Left renal pelvis (tissue), 4 donors: ENCODE measurements at regions not wholly inside any gene's neighbourhood (a gene's known extent, or its start where the extent isn't known, plus 50 kb on each side); places are given as distances from the start of the nearest gene placed in this dataset.
"Not testable (repeated sequence)": the region's sequence is repeated elsewhere in the genome, so short reads cannot be mapped to it uniquely, and the experiment has no call there.

Experiments
- DNase-seq, 4 donors: peaks; one replicate each; pipeline ENCODE4 v3.0.0-alpha.2; 2013; ENCODE audit warnings: low read depth in 4 of 4, low spot score in 3 of 4

DNA sequence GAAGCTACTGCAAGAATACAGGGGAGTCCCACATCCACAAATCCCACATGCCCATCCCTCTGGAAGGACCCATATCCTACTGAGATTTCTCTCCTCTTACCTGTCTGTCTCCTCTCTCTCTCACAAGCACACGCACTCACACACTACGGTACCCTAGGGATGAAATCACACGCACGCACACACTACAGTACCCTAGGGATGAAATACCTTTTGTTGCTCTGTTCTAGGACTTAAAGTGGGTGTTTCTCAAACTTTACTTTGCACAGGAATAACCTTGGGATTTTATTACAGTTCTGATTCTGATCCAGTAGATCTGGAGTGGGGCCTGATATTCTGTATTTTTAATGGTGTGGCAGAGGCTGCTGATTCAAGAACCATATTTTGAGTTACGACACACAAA is 622.2 kb upstream of the ZNF385D start:
- no peak for DNase-seq

DNA sequence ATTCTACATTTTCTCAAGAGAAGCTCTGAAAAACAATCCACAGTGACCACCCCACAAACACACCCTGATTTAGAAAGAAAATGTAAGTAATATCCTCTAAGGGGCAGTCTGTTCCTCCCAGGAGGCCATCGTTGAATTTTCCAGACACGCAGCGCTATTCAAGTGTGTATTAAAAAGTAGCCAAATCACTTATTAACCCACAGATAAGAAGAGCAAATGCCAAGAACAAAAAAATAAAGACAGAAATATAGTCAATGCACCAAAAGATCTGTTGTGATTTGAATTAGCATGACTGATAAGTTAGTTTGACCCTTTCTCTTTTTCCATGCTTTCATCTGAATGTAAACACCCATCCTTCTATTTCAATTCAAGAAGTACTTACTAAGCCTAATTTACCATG is 622.8 kb upstream of the ZNF385D start:
- no peak for DNase-seq

DNA sequence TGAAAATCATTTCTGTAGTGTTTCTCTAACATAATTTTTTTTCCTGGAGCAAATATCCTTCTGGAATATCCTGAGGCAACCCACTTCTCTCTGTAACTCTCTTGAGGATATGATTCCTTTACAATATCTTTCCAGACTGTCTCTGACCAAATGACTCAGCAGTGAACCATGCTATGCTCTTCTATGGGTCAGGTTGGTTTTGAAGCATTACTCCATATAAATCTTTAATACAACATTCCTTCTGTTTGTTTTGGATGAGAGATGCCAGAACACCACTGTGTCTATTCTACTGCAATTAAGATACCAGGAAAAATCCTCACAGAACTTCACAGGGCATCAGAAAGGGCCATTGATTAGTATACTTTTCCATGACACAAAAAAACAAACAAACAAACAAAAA is 626.4 kb upstream of the ZNF385D start:
- no peak for DNase-seq

DNA sequence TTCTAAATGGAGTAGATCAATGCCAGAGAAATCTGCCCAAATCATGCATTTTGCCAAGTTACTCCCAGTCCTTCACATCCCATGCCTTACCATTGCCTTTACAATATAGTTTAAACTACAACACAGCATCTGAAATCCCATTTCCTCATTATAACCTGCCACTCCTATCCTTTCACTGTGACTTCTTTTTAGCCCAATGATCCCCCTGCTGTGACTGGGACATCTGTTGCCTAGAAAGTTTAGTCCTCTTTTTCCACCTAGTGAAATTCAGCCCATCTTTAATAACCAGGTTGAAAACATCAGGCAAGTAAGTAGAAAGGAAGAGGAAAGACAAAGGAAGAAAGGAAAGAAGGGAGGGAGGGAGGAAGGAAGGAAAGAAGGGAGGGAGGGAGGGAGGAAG is 627.9 kb upstream of the ZNF385D start:
- DNase-seq = no peak

DNA sequence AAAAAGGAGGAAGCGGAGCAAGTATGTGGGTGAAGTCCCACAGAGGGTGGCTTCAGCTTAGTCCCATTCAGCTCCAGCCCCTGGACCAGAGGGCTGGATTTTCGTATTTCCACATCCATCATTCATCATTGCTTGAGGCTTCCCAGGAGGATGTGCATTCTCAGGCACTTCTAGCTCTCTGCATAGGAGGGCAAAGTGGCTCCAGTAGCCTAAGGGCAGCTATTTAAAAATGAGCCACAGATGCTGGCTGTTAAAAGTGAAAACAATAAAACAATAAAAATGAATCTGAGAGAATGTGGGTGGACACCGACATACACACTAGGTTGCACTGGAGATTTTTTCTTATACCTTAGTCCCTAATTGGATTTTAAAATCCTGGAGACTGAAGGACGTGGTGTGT is 629.2 kb upstream of the ZNF385D start:
- no peak for DNase-seq

DNA sequence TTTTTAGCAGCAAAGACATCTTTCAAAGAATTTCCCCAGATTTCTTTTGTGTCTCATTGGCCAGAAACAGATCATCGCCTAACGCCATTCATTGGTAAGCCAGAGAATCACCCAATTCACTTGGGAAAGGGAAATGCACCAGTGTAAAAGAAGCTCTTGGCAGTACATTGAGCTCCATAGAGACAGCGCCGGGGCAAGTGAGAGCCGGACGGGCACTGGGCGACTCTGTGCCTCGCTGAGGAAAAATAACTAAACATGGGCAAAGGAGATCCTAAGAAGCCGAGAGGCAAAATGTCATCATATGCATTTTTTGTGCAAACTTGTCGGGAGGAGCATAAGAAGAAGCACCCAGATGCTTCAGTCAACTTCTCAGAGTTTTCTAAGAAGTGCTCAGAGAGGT is 630.6 kb upstream of the ZNF385D start:
- not testable (repeated sequence) for DNase-seq

DNA sequence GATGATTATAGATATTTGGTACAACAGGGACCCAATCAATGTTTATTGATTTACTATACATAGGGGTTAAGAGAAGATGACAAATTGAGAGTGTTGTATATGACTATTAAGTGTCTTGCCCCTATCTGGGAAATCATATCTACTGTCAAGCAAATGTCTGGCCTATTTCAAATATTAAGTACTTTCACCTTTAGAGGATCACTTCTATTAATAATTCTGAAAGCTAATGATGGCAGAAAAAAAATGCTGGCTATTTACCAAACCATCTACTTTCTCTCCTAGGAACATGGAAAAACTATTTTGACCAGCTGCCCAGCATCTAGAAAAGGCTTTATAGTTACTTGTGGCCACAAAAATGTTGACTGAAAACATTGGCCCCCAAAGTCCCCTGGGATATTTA is 632.3 kb upstream of the ZNF385D start:
- no peak for DNase-seq

DNA sequence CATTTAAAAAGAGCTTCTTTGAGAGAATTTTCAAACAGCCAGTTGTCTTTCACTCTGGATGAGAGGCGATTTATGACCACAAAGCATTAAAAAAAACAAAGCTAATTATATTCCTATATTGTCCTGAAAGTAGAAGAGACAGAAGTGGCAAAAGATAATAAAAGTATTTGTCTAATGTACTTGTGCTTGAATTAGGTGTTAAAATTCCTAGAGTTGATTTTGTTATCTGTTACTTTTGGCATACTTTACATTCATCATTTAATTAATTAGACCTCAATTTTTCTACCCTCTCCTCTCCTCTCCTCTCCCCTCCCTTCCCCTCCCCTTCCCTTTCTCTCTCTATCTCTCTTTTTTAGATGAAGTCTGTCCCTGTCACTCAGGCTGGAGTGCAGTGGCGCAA is 635.1 kb upstream of the ZNF385D start:
- no peak for DNase-seq

DNA sequence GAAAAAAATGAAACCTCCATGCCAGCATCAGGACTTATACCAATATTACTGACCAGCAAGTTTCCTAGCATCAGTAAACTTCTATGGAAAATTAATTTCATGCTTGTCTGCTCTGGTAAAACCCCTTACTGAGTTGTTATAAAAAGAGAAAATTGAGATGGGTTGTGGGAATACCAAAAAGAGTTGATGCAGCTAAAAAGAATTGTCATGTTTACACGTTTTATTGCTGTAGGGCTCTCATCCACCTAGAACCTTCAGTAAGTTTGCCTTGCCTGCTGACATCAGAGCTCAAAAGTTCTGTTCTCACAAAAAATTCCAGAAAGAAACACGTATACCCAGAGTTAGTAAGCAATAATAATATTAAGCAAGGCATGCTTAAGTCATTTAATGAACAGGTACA is 641.3 kb upstream of the ZNF385D start:
- DNase-seq = no peak

DNA sequence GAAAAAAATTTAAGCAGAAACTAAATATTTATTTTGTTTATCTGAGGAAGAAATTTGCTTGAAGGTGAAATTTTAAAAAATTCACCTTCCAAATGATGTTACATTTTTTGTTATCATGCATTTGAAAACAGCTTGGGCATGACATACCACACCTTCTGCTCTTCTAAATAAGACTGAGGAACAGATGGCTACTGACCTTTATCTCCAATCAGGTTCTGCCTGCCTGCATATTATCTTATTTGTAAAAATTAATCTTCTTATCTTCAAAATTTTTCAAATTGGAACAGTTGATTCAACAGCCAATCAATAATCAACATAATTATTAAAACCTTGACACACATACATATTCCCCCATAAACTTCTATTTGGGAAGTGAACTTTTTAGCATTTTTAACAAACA is 641.8 kb upstream of the ZNF385D start:
- DNase-seq = no peak

DNA sequence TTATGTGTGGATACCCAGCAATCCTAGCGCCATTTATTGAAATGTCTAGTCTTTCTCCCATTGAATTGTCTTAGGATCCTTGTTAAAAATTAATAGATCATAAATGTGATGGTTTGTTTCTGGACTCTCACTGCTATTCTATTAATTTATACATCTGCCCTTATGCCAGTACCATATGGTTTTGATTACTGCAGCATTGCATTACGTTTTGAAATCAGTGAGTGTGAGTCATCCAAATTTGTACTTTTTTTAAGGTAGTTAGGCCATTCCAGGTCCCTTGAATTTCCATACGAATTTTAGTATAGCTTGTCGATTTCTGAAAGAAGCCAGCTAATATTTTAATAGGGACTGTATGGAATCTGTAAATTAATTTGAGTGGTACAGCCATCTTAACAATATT is 648.6 kb upstream of the ZNF385D start:
- no peak for DNase-seq

DNA sequence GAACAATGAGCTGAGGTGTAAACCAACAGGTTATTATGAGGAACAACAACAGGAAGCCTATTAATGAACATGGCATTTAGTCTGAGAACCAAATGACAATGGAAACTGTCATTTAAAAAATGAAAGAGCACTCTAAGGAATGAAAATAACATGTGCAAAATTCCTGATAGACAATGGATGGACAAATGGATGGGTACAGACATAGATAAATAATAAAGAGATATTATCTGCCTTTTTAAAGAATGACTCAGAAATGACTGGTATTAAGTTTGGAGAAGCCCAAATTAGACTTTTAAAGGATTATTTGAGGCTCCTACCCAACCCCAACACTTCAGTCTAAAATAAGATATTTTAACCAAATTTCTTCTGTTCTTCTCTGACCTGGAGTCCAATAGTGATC is 650.5 kb upstream of the ZNF385D start:
- no peak for DNase-seq

DNA sequence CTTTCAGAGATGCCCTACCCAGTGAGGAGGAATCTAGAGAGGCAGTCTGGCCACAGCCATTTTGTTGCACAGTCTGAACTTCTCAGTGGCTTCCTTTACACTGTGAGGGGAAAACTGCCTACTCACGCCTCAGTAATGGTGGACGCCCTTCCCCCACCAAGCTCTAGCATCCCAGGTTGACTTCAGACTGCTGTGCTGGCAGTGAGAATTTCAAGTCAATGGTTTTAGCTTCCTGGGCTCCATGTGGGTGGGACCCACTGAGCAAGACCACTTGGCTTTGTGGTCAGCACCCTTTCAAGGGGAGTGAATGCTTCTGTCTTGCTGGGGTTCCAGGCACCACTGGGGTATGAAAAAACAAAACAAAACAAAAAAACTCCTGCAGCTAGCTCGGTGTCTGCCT is 663.2 kb upstream of the ZNF385D start:
- no peak for DNase-seq

DNA sequence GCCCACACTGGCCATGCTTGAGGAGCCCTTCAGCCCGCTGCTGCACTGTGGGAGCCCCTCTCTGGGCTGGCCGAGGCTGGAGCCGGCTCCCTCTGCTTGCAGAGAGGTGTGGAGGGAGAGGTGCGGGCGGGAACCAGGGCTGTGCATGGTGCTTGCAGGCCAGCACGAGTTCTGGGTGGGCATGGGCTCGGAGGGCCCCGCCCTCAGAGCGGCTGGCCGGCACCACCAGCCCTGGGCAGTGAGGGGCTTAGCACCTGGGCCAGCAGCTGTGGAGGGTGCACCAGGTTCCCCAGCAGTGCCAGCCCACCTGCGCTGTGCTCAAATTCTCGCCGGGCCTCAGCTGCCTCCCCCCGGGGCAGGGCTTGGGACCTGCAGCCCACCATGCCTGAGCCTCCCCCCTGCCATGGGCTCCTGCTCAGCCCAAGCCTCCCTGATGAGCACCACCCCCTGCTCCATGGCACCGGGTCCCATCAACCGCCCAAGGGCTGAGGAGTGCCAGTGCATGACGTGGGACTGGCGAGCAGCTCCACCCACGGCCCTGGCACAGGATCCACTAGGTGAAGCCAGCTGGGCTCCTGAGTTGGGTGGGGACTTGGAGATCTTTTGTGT is 665.9 kb upstream of the ZNF385D start:
- DNase-seq = not testable (repeated sequence)

DNA sequence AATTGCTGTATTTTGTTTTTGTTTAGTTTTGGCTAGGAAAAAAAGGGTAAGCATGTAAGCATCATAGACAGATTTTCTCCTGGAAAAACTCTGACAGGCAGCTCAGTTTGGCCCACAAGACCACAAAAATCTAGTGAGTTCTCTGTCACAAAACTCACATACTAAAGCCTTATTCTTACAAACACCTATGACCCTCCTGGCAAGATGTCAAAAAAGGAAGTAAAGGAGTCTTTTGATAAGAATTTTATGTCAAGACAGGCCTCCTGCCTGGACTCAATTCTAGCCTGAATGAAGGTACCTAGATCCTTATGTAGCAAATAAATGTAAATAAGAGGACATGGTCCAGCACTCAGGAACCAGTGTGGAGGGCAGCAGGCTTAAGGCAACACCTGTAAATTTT is 668.3 kb upstream of the ZNF385D start:
- no peak for DNase-seq

DNA sequence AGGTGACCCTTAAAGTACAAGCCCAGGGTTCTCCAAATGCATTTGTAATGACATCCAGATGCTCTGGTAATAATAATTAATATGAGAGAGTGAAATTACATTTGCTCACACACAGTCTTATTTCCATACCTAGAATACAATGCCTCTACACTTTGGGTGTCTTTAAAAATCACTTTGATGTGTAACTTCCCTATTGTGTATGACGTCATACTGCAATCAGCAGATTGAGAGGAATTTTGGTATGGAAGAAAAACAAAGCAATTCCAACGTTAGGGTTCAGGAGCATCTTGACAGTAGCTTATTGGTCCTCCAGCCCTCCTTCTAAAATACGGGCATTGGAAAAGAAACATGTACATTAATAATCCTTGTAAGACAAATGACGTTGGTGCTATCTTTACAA is 670.6 kb upstream of the ZNF385D start:
- no peak for DNase-seq

DNA sequence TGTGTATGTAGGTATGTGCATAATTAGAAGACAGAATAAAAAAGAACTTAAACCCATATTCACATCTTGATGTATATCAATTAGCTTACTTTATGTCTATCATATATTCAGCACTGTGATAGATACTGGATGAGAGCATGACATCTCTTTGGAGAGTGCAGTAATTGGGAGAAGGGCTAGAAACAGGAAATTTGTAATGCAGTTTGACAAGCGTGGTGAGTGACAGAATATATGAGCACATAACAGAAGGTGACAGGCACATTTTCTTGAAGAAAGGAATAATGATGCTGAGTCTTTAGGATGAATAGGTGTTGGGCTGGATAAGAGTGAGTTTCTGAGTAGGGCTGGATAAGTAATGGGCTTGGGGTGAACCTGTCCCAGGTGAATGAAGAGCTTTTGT is 680.3 kb upstream of the ZNF385D start:
- DNase-seq = no peak

DNA sequence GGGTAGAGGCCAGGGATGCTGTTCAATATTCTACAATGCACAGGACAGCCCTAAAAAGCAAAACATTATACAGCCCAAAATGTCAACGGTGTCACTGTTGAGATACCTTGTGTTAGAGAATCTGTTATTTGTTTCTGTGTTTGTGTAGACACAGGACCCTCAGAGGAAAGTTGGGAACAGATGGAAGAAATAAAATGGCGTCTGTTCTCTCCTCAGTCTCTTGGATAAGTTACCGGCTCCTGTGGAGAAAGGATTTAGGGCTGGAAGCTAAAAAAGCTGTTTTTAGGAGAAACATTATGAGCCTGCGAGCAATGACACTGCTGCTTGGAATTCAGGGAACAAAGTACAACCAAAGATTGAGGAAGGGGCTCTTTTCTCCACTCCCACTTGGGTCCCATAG is 688.6 kb upstream of the ZNF385D start:
- DNase-seq = no peak

DNA sequence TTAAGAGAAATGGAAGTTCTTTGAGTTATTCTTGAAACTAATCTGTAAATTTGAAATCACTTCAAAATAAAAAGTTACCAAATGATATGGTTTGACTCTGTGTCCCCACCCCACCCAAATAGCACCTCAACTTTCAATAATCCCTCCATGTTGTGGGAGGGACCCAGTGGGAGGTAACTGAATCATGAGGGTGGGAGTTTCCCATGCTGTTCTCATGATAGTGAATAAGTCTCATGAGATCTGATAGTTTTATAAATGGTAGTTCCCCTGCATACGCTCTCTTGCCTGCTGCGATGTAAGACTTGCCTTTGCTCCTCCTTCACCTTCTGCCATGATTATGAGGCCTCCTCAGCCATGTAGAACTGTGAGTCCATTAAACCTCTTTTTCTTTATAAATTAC is 690.7 kb upstream of the ZNF385D start:
- no peak for DNase-seq

DNA sequence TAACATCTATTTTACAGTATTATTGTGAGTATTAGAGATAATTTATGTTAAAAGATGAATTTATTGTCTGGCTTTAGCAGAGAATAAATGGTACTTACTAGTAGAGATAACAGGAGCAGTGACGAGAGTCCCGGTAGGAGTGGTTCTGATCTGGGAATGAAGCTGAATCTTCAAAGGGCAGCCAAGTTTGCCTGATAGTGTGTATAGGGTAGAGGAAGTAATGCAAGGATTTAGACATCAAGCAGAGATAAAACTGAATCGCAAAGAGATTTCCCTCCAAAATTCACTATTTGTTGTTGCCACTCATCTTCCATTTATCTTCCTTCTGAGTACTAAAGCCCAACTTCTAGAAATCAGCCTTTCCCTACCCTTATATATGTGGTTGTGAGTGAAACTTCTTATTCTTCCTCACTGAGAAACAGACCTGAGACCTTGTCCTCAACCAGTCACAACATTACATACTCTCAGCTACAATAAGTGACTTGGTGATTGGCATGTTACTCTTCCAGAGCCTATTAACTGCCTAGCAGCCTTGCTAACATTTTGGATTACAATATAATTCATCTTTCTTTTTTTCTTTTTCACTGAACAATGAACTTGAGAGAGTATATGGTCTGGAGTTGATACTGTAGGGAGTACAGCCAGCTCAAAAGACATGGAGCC is 692.7 kb upstream of the ZNF385D start:
- DNase-seq = no peak

DNA sequence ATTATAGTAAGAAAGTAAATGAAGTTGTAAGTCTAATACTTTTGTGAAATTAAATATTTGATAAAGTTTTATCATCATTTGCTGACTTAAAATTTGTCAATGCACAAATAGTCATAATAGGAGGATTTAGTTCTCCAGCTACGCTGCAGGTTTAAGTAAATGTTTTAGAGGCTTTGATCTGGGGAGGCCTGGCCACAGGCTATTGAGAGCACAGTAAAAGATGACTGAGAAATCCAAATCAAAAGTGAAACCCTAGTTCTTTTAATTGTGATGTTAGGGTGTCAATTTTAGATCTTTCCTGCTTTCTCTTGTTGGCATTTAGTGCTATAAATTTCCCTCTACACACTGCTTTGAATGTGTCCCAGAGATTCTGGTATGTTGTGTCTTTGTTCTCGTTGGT is 694.3 kb upstream of the ZNF385D start:
- DNase-seq = not testable (repeated sequence)

DNA sequence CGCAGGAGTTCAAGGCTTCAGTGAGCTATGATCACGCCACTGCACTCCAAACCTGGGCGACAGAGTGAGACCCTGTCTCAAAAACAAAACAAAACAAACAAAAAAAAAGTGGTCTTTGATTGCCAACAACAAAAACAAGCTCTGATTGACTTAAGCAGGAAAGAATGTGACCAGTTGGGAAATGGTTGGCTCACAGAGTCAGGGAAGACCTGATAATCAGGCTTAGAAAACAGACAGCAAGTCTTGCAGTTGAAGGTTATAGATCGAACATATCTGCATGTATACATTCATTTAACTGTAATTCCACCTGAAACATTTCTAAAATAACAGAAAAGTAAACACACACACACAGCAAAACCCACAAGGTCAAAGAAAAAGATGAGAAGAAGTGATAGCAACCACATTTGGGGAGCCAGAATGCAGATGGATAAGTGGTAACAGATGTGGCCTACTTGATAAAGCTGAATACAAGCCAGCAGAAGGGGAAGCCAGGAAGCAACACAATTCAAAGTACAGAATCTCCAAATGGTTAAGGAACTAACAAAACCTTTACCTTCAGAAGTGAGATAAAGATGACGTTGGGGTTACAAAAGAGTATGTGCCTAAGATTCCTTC is 699.9 kb upstream of the ZNF385D start:
- no peak for DNase-seq

DNA sequence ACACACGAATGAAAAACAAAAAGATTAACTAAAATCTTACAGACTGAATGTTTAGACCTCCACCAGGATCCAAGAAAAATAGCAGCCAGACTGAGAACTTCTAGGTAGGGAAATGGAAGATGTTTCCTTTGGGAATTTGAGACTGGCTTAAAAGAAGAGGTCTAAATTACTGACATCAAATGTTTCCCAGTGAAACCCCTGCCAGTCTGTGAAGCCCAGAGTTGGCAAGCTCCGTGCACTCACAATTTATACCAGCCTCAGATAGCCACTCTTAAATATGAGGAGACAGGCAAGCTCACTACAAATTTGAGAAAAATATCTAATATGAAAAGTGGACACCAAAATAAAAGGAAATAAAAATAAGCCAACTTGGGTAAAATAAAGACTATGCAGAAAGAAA is 700.5 kb upstream of the ZNF385D start:
- DNase-seq = no peak
